SU-DHL-6 (cell line): ENCODE measurements at regions not wholly inside any gene's neighbourhood (a gene's known extent, or its start where the extent isn't known, plus 50 kb on each side); places are given as distances from the start of the nearest gene placed in this dataset.

Experiments used
- CTCF ChIP-seq: fragments of 200-600 bp; sonication (generic); IDR thresholded peaks from one replicate; pipeline ENCODE4 v1.5.1; 2017; ENCODE audit warnings: antibody characterized with exemption, mild to moderate bottlenecking, low read length, moderate library complexity; ENCODE audit not compliant: insufficient read depth, poor library complexity, severe bottlenecking
- EZH2phosphoT487 ChIP-seq: fragments of 200-600 bp; sonication (generic), shearing (Covaris generic); conservative IDR thresholded peaks from 2 replicates; pipeline ENCODE4 v1.6.1; 2018; ENCODE audit warnings: mild to moderate bottlenecking, antibody characterized with exemption, low read length, moderate library complexity, mixed read lengths

GRCh38 chr7:3138997-3139396 lies 95.3 kb upstream of the CARD11 start:
- no peak for TF ChIP-seq CTCF
- no peak for TF ChIP-seq EZH2phosphoT487
